Stimulated activated memory B cell treated with anti-CD40 and anti-IgM and Interleukin-4, amounts not matched to agents 10 μg/mL and 1 μg/mL and 100 μg/mL, for 72 hours (primary cell): ENCODE measurements at regions not wholly inside any gene's neighbourhood (a gene's known extent, or its start where the extent isn't known, plus 50 kb on each side); places are given as distances from the start of the nearest gene placed in this dataset.

Source experiments
- ATAC-seq: fragments of 150-1000 bp; cut with Tn5 transposase; 2 replicates; pipeline ENCODE4 v1.10.0; 2021
- H3K27ac Mint-ChIP-seq: one replicate; pipeline ENCODE4 v1.8.0; 2022; ENCODE audit warnings: mild to moderate bottlenecking, mixed read lengths
- H3K27me3 Mint-ChIP-seq: one replicate; pipeline ENCODE4 v1.8.0; 2022; ENCODE audit warnings: mixed read lengths
- H3K36me3 Mint-ChIP-seq: one replicate; pipeline ENCODE4 v1.8.0; 2022; ENCODE audit warnings: mixed read lengths
- H3K4me1 Mint-ChIP-seq: one replicate; pipeline ENCODE4 v1.8.0; 2022; ENCODE audit warnings: mixed read lengths
- H3K4me3 Mint-ChIP-seq: one replicate; pipeline ENCODE4 v1.8.0; 2022; ENCODE audit warnings: mild to moderate bottlenecking, moderate library complexity, mixed read lengths
- H3K9me3 Mint-ChIP-seq: one replicate; pipeline ENCODE4 v1.8.0; 2022; ENCODE audit warnings: mixed read lengths

- Mint-ChIP-seq H3K9me3 (peaks cover 2% of the 10 kb centered on the region), H3K27me3 (no peaks in the 10 kb centered on the region), H3K4me3 (no peak overlapping the region), H3K4me1 (no peaks in the 10 kb centered on the region), H3K36me3 (no peaks in the 10 kb centered on the region), H3K27ac (no peak overlapping the region)
- ATAC-seq: no peak
Measured at GRCh38 chr9:16309469-16310271, 560.8 kb downstream of the BNC2 start.

GRCh38 chr9:16310278-16311110 lies 560.0 kb downstream of the BNC2 start:
- peaks cover 2% of the 10 kb centered on the region for H3K9me3 Mint-ChIP-seq
- ATAC-seq: no peak
- H3K36me3 Mint-ChIP-seq: no peaks in the 10 kb centered on the region
- H3K4me1 Mint-ChIP-seq: no peaks in the 10 kb centered on the region
- no peaks in the 10 kb centered on the region for H3K27me3 Mint-ChIP-seq
- no peak overlapping the region for H3K4me3 Mint-ChIP-seq
- no peak overlapping the region for H3K27ac Mint-ChIP-seq

GRCh38 chr9:16312116-16312515 lies 558.4 kb downstream of the BNC2 start:
- no peak for ATAC-seq
- Mint-ChIP-seq H3K9me3 (peaks cover 2% of the 10 kb centered on the region), H3K4me1 (no peaks in the 10 kb centered on the region), H3K36me3 (no peaks in the 10 kb centered on the region), H3K27me3 (no peaks in the 10 kb centered on the region), H3K27ac (no peak overlapping the region), H3K4me3 (no peak overlapping the region)

- Mint-ChIP-seq H3K27me3 (no peaks in the 10 kb centered on the region), H3K9me3 (peaks cover 2% of the 10 kb centered on the region), H3K4me1 (no peaks in the 10 kb centered on the region), H3K4me3 (no peak overlapping the region), H3K27ac (no peak overlapping the region), H3K36me3 (no peaks in the 10 kb centered on the region)
- no peak for ATAC-seq
Measured at GRCh38 chr9:16312962-16313546, 557.4 kb downstream of the BNC2 start.

- Mint-ChIP-seq H3K9me3 (peaks cover 2% of the 10 kb centered on the region), H3K36me3 (no peaks in the 10 kb centered on the region), H3K4me1 (no peaks in the 10 kb centered on the region), H3K27ac (no peak overlapping the region), H3K4me3 (no peak overlapping the region), H3K27me3 (no peaks in the 10 kb centered on the region)
- ATAC-seq: no peak
Measured at GRCh38 chr9:16314476-16314875, 556.0 kb downstream of the BNC2 start.

- Mint-ChIP-seq H3K4me3 (no peak overlapping the region), H3K27me3 (no peaks in the 10 kb centered on the region), H3K4me1 (no peaks in the 10 kb centered on the region), H3K36me3 (no peaks in the 10 kb centered on the region), H3K27ac (no peak overlapping the region), H3K9me3 (peaks cover 2% of the 10 kb centered on the region)
- no peak for ATAC-seq
Measured at GRCh38 chr9:16315720-16316119, 554.8 kb downstream of the BNC2 start.

- H3K36me3 Mint-ChIP-seq: no peaks in the 10 kb centered on the region
- no peak overlapping the region for H3K4me3 Mint-ChIP-seq
- H3K4me1 Mint-ChIP-seq: no peaks in the 10 kb centered on the region
- H3K27me3 Mint-ChIP-seq: no peaks in the 10 kb centered on the region
- peaks cover 2% of the 10 kb centered on the region for H3K9me3 Mint-ChIP-seq
- no peak overlapping the region for H3K27ac Mint-ChIP-seq
- ATAC-seq: no peak
Measured at GRCh38 chr9:16316456-16316855, 554.0 kb downstream of the BNC2 start.

GRCh38 chr9:16316911-16317817 lies 553.3 kb downstream of the BNC2 start:
- Mint-ChIP-seq H3K4me3 (no peak overlapping the region), H3K27ac (no peak overlapping the region), H3K9me3 (peaks cover 2% of the 10 kb centered on the region), H3K27me3 (no peaks in the 10 kb centered on the region), H3K4me1 (no peaks in the 10 kb centered on the region), H3K36me3 (no peaks in the 10 kb centered on the region)
- ATAC-seq: no peak

- H3K36me3 Mint-ChIP-seq: no peaks in the 10 kb centered on the region
- H3K27ac Mint-ChIP-seq: no peak overlapping the region
- H3K9me3 Mint-ChIP-seq: no peaks in the 10 kb centered on the region
- H3K4me3 Mint-ChIP-seq: no peak overlapping the region
- H3K27me3 Mint-ChIP-seq: no peaks in the 10 kb centered on the region
- H3K4me1 Mint-ChIP-seq: no peaks in the 10 kb centered on the region
- no peak for ATAC-seq
Measured at GRCh38 chr9:16318516-16319060, 551.9 kb downstream of the BNC2 start.

- Mint-ChIP-seq H3K27me3 (no peaks in the 10 kb centered on the region), H3K36me3 (no peaks in the 10 kb centered on the region), H3K9me3 (no peaks in the 10 kb centered on the region), H3K4me1 (no peaks in the 10 kb centered on the region), H3K27ac (no peak overlapping the region), H3K4me3 (no peak overlapping the region)
- no peak for ATAC-seq
Measured at GRCh38 chr9:16319646-16320045, 550.8 kb downstream of the BNC2 start.

GRCh38 chr9:16320338-16320902 lies 550.0 kb downstream of the BNC2 start:
- H3K4me3 Mint-ChIP-seq: no peak overlapping the region
- H3K27me3 Mint-ChIP-seq: no peaks in the 10 kb centered on the region
- no peaks in the 10 kb centered on the region for H3K36me3 Mint-ChIP-seq
- H3K27ac Mint-ChIP-seq: no peak overlapping the region
- no peaks in the 10 kb centered on the region for H3K4me1 Mint-ChIP-seq
- ATAC-seq: no peak
- no peaks in the 10 kb centered on the region for H3K9me3 Mint-ChIP-seq

GRCh38 chr9:16321461-16322119 lies 548.9 kb downstream of the BNC2 start:
- Mint-ChIP-seq H3K9me3 (no peaks in the 10 kb centered on the region), H3K36me3 (no peaks in the 10 kb centered on the region), H3K27me3 (no peaks in the 10 kb centered on the region), H3K4me3 (no peak overlapping the region), H3K27ac (no peak overlapping the region), H3K4me1 (no peaks in the 10 kb centered on the region)
- no peak for ATAC-seq

- Mint-ChIP-seq H3K36me3 (no peaks in the 10 kb centered on the region), H3K27me3 (no peaks in the 10 kb centered on the region), H3K4me1 (no peaks in the 10 kb centered on the region), H3K9me3 (no peaks in the 10 kb centered on the region), H3K27ac (no peak overlapping the region), H3K4me3 (no peak overlapping the region)
- ATAC-seq: no peak
Measured at GRCh38 chr9:16322849-16323248, 547.6 kb downstream of the BNC2 start.

- Mint-ChIP-seq H3K4me1 (no peaks in the 10 kb centered on the region), H3K27me3 (no peaks in the 10 kb centered on the region), H3K9me3 (no peaks in the 10 kb centered on the region), H3K27ac (no peak overlapping the region), H3K36me3 (no peaks in the 10 kb centered on the region), H3K4me3 (no peak overlapping the region)
- no peak for ATAC-seq
Measured at GRCh38 chr9:16325966-16326365, 544.5 kb downstream of the BNC2 start.
